HUES48 (cell line): ENCODE measurements at regions not wholly inside any gene's neighbourhood (a gene's known extent, or its start where the extent isn't known, plus 50 kb on each side); places are given as distances from the start of the nearest gene placed in this dataset.

Source experiments
- H3K27ac ChIP-seq: one replicate; pipeline ENCODE4 v1.7.0; 2013; ENCODE audit warnings: low read depth, low read length, inconsistent platforms
- H3K27me3 ChIP-seq: 2 replicates; pipeline ENCODE4 v1.6.1; 2013; ENCODE audit warnings: mild to moderate bottlenecking, low read length; ENCODE audit not compliant: control insufficient read depth, insufficient read depth
- H3K36me3 ChIP-seq: 2 replicates; pipeline ENCODE4 v1.6.1; 2013; ENCODE audit warnings: low read length; ENCODE audit not compliant: control insufficient read depth, insufficient read depth
- H3K4me1 ChIP-seq: 2 replicates; pipeline ENCODE4 v1.6.1; 2013; ENCODE audit warnings: mild to moderate bottlenecking, low read length; ENCODE audit not compliant: control insufficient read depth, insufficient read depth
- H3K4me3 ChIP-seq: 2 replicates; pipeline ENCODE4 v1.5.1; 2013; ENCODE audit warnings: mild to moderate bottlenecking, low read depth, low read length
- H3K9ac ChIP-seq: 2 replicates; pipeline ENCODE4 v1.6.1; 2013; ENCODE audit warnings: mild to moderate bottlenecking, low read depth, low read length, moderate library complexity
- H3K9me3 ChIP-seq: 2 replicates; pipeline ENCODE4 v1.6.1; 2013; ENCODE audit warnings: low read length; ENCODE audit not compliant: control insufficient read depth, insufficient read depth

DNA sequence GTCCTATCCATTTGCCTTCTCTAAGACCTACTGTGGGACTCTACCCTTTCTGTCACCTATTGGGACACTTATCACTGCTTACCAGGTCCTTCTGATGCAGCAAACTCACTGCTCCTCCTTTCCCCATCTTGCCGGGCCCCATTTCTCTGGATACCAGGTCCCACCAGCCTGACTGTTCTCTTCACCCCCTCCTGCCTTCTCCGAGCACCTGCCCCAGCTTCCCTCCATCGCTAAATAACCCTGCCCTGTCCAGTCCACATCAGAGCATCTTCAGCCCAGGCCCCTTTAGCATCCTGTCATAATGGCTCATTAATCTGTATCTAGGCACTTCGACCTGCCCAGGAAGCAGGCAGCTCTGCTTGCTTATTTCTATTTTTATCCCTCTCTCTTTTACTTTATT lies 74.7 kb downstream of the CRYGS start:
- Histone ChIP-seq H3K9me3 (no peaks in the 10 kb centered on the region), H3K27ac (no peak overlapping the region), H3K4me3 (no peak overlapping the region), H3K4me1 (no peaks in the 10 kb centered on the region), H3K27me3 (no peaks in the 10 kb centered on the region), H3K9ac (no peak overlapping the region), H3K36me3 (no peaks in the 10 kb centered on the region)

DNA sequence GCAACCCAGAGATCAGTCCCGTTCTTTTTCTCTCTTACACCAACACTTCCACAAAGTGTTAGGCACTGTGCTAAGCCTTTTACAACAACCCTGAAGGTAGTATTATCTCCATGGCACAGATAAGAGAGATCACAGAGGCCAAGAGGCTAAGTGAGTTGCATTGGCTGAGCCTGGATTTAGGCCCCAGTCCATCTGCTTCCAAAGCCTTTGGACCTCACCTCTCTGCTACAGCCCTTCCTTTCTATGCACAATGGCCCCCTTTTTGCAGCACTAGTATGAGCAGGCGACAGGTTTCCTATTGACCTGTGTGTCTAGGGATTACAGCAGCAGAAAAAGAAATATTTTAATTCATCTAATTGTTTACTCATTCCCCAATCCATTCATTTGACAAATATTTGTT lies 76.2 kb downstream of the CRYGS start:
- Histone ChIP-seq H3K4me3 (no peak overlapping the region), H3K36me3 (no peaks in the 10 kb centered on the region), H3K4me1 (no peaks in the 10 kb centered on the region), H3K9ac (no peak overlapping the region), H3K27me3 (no peaks in the 10 kb centered on the region), H3K27ac (no peak overlapping the region), H3K9me3 (no peaks in the 10 kb centered on the region)

DNA sequence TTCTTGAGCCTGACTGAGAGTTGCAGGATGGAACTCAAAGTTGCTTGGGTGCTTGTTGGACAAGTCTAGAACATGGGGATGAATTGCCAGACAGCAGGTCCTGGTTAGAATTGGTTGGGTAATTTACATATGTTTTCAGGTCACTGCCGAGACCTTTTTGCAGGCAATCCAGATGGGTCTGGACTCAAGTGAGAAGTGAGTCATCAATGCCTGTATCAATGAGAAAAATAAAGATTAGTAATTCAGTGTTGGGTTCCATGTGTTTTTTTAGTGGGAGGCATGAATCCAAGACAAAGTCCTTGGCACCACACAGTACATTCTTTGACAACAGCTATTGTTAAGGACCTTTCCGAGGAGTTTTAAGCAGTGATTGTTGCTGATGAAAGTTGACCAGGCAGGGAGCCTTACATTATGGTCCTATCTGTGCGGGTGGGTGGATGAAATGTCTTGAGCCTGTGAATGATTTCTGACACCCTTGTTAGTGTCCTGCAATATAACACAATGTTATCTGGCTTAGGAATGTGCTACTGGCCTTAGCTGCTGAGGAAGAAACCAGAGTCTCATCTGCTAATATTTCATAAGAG lies 77.7 kb downstream of the CRYGS start:
- no peaks in the 10 kb centered on the region for H3K4me1 ChIP-seq
- no peak overlapping the region for H3K27ac ChIP-seq
- H3K4me3 ChIP-seq, result no peak overlapping the region
- no peaks in the 10 kb centered on the region for H3K9me3 ChIP-seq
- H3K27me3 ChIP-seq, result no peaks in the 10 kb centered on the region
- H3K36me3 ChIP-seq, result no peaks in the 10 kb centered on the region
- no peak overlapping the region for H3K9ac ChIP-seq

- H3K36me3 ChIP-seq, result no peaks in the 10 kb centered on the region
These were observed 78.7 kb downstream of the CRYGS start for GRCh38 chr3:186465508-186465907.

GRCh38 chr3:186464424-186465093 lies 79.6 kb downstream of the CRYGS start:
- no peaks in the 10 kb centered on the region for H3K27me3 ChIP-seq
- H3K9ac ChIP-seq, result no peak overlapping the region
- no peaks in the 10 kb centered on the region for H3K9me3 ChIP-seq
- no peak overlapping the region for H3K4me3 ChIP-seq
- no peaks in the 10 kb centered on the region for H3K4me1 ChIP-seq
- H3K27ac ChIP-seq, result no peak overlapping the region
- H3K36me3 ChIP-seq, result no peaks in the 10 kb centered on the region

More at GRCh38 chr3:186465508-186465907, 78.7 kb downstream of the CRYGS start:
- Histone ChIP-seq H3K27me3 (no peaks in the 10 kb centered on the region), H3K4me3 (no peak overlapping the region), H3K9ac (no peak overlapping the region), H3K4me1 (no peaks in the 10 kb centered on the region), H3K27ac (no peak overlapping the region), H3K9me3 (no peaks in the 10 kb centered on the region)

GRCh38 chr3:186461141-186461540 lies 83.0 kb downstream of the CRYGS start:
- Histone ChIP-seq H3K27me3 (no peaks in the 10 kb centered on the region), H3K27ac (no peak overlapping the region), H3K36me3 (no peaks in the 10 kb centered on the region)

DNA sequence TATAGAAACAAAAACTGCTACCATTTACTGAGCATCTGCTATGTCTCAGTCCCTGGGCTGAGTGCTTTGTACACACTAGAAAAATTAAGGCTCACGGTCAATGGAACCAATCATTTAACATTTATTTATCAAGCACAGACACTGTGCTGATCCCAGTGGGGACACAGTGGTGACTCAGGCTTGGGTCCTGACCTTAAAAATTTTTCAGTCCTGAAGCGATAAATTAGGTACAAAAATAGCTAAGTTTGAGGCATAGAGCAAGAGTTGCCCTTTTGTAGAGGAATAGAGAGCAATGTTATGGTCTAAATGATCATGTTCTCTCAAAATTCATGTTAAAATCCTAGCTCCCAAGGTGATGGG lies 85.1 kb downstream of the CRYGS start:
- H3K27ac ChIP-seq, result no peak overlapping the region
- H3K9ac ChIP-seq, result no peak overlapping the region
- H3K9me3 ChIP-seq, result no peaks in the 10 kb centered on the region
- H3K4me1 ChIP-seq, result 0 out of 2 replicates have a peak, but pooled peaks cover 5% of the 10 kb centered on the region
- no peaks in the 10 kb centered on the region for H3K27me3 ChIP-seq
- no peaks in the 10 kb centered on the region for H3K36me3 ChIP-seq
- no peak overlapping the region for H3K4me3 ChIP-seq

More at GRCh38 chr3:186461141-186461540, 83.0 kb downstream of the CRYGS start:
- H3K4me1 ChIP-seq, result no peaks in the 10 kb centered on the region
- no peak overlapping the region for H3K9ac ChIP-seq
- H3K4me3 ChIP-seq, result no peak overlapping the region
- H3K9me3 ChIP-seq, result no peaks in the 10 kb centered on the region

GRCh38 chr3:186458306-186459107 lies 85.7 kb downstream of the CRYGS start:
- H3K4me1 ChIP-seq, result 0 out of 2 replicates have a peak, but pooled peaks cover 5% of the 10 kb centered on the region
- H3K27me3 ChIP-seq, result no peaks in the 10 kb centered on the region
- H3K27ac ChIP-seq, result no peak overlapping the region

DNA sequence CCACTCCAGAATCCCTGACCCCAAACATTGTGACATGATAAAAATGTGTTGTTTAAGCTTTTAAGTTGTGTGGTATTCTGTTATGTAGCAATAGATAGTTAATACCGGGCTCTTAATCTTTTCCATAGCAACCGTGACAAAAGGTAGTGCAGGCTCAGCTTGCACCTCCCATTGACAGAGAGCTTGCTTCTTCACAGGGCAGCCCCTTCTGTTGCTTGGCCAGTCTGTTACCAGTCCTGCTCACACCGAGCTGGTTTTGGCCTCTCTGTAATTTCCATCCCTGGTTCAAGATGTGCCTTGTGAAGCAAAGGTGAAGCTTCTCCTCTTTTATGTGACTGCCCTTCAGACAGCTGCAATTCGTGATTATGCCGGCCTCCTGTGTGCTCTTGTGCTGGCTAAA lies 86.9 kb downstream of the CRYGS start:
- Histone ChIP-seq H3K4me1 (0 out of 2 replicates have a peak, but pooled peaks cover 5% of the 10 kb centered on the region), H3K36me3 (no peaks in the 10 kb centered on the region), H3K9ac (no peak overlapping the region), H3K4me3 (no peak overlapping the region), H3K9me3 (no peaks in the 10 kb centered on the region), H3K27me3 (no peaks in the 10 kb centered on the region), H3K27ac (no peak overlapping the region)

More at GRCh38 chr3:186458306-186459107, 85.7 kb downstream of the CRYGS start:
- H3K9me3 ChIP-seq, result no peaks in the 10 kb centered on the region
- no peaks in the 10 kb centered on the region for H3K36me3 ChIP-seq
- H3K9ac ChIP-seq, result no peak overlapping the region
- H3K4me3 ChIP-seq, result no peak overlapping the region

DNA sequence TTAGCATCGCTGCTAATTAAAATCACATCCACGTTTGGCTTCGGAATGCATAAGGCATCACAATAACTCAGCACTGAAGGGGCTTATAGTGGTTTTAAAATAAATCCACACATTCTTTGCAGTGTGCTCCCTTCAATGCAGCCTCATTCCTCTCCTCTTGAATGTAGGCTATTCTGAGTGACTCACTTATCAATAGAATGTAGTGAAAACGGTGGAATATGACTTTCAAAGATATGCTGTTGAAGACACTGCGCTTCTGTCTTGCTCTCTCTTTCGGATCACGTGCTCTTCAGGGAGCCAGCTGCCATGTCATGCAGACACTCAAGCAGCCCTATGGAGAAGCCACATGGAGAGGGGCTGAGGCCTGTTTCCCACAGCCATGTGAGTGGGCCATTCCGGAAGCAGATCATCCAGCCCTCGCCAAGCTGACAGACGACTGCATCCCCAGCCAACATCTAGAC lies 87.4 kb downstream of the CRYGS start:
- Histone ChIP-seq H3K9ac (no peak overlapping the region), H3K4me1 (0 out of 2 replicates have a peak, but pooled peaks cover 5% of the 10 kb centered on the region)

More for the DNA sequence above, 87.4 kb downstream of the CRYGS start:
- no peaks in the 10 kb centered on the region for H3K36me3 ChIP-seq
- no peaks in the 10 kb centered on the region for H3K9me3 ChIP-seq
- H3K4me3 ChIP-seq, result no peak overlapping the region
- H3K27ac ChIP-seq, result no peak overlapping the region
- no peaks in the 10 kb centered on the region for H3K27me3 ChIP-seq
